GM12873 (cell line): ENCODE measurements at regions not wholly inside any gene's neighbourhood (a gene's known extent, or its start where the extent isn't known, plus 50 kb on each side); places are given as distances from the start of the nearest gene placed in this dataset.

Source experiments
- TF ChIP-seq, protein P1 (sequence below): IDR thresholded peaks from 2 replicates; pipeline ENCODE4 v1.5.1; 2012; ENCODE audit warnings: low read depth, mild to moderate bottlenecking, moderate library complexity, low read length, control low read depth; ENCODE audit not compliant: insufficient read depth; ENCODE audit errors: missing control alignments

DNA sequence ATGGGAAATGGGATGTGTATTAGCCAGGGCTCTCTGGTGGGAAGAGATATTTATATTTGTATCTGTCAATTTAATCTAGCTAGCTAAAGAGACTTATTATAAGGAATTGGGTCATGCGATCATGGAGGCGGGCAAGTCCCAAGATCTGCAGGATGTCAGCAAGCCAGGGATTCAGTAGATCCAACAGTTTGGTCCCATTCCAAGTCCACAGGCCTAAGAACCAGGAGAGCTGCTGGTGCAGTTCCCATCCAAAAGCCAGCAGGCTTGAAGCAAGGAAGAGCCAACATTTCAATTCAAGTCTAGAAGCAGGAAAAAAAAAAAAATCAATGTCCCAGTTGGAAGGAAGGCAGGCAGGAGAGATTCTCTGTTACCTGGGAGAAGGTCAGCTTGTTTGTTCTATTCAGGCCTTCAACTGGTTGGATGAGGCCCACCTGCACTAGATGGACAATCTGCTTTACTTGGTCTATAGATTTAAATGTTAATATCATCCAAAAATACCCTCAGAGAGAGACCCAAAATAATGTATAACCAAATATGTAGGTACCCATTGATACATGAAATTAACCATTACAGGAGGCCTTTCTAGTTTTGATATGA, 60.7 kb upstream of the BCAT1 start:
- TF ChIP-seq, protein P1, sequence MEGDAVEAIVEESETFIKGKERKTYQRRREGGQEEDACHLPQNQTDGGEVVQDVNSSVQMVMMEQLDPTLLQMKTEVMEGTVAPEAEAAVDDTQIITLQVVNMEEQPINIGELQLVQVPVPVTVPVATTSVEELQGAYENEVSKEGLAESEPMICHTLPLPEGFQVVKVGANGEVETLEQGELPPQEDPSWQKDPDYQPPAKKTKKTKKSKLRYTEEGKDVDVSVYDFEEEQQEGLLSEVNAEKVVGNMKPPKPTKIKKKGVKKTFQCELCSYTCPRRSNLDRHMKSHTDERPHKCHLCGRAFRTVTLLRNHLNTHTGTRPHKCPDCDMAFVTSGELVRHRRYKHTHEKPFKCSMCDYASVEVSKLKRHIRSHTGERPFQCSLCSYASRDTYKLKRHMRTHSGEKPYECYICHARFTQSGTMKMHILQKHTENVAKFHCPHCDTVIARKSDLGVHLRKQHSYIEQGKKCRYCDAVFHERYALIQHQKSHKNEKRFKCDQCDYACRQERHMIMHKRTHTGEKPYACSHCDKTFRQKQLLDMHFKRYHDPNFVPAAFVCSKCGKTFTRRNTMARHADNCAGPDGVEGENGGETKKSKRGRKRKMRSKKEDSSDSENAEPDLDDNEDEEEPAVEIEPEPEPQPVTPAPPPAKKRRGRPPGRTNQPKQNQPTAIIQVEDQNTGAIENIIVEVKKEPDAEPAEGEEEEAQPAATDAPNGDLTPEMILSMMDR = no peak

DNA sequence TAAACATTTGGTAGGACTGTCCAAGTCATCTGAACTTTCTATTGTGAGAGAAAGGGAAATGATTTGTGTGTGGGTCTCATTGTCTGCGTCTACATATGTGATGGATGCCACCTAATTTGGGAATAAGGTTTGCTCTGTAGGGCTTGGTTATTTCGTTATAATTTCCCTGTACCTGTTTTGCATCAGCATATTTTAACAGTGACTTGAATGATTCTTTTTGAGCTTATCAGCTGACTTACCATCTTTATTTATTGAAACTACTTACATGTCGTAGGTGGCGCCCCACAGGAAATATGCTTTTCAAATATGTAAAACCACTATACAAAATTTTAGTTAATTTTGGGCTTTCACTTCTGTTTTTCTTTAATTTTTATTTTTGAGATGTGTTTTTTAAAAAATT, 56.5 kb upstream of the BCAT1 start:
- TF ChIP-seq, protein P1 = no peak

DNA sequence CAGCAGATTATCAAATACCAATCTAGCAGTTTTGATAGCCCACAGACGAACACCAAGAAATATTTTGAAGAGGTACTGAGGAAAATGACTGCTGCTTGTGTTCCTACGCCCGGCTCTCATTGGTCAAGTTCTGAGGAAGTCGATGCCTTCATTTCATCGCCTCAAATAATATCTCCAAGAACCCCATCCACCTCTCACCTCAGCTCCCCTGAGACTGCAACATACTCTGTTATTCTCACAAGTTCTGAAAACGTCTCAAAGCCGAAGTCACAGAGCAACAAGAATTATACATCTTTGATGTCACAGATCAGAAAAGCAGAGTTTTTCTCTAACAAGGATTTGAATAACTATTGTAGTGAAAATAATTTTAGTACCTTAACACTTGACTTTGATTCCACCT, 55.5 kb upstream of the BCAT1 start:
- TF ChIP-seq, protein P1 = no peak

DNA sequence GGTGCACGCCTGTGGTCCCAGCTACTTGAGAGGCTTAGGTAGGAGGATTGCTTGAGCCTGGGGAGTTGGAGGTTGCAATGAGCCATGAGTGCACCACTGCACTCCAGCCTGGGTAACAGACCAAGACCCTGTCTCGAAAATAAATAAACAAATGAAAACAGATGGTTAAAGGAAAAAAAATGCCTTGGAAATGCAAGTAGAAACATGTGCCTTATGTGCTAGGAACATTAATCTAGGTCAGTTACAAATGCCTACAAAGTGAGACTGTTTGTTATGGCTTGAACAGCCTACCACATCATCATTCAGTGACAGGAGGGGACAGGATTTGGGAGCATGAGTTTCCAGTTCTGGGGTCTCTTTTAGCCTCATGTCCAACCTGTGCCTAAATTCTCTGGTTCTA, 52.4 kb upstream of the BCAT1 start:
- TF ChIP-seq, protein P1 = no peak
